ENCODE measurements at regions not wholly inside any gene's neighbourhood (a gene's known extent, or its start where the extent isn't known, plus 50 kb on each side); places are given as distances from the start of the nearest gene placed in this dataset.

DNA sequence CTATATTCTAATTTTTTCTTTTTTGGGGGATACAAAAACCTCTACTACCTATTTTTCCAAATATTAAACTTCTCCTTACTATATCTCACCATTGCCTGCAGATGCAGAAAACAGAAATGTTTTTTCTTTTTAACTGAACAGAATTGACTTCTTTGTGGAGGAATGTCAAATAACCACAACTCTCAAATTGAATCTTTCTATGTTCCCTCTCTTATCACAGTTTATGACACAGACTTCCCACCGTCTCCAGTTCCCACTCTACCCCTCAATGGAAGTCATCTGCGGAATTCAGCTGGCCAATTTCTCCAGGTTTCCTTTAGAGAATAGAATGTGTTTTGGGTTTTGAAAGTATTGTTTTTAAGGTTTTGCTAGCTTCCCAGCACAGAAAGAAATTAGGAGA is 77.0 kb downstream of the NR2F2 start:
- TF ChIP-seq, protein P1, sequence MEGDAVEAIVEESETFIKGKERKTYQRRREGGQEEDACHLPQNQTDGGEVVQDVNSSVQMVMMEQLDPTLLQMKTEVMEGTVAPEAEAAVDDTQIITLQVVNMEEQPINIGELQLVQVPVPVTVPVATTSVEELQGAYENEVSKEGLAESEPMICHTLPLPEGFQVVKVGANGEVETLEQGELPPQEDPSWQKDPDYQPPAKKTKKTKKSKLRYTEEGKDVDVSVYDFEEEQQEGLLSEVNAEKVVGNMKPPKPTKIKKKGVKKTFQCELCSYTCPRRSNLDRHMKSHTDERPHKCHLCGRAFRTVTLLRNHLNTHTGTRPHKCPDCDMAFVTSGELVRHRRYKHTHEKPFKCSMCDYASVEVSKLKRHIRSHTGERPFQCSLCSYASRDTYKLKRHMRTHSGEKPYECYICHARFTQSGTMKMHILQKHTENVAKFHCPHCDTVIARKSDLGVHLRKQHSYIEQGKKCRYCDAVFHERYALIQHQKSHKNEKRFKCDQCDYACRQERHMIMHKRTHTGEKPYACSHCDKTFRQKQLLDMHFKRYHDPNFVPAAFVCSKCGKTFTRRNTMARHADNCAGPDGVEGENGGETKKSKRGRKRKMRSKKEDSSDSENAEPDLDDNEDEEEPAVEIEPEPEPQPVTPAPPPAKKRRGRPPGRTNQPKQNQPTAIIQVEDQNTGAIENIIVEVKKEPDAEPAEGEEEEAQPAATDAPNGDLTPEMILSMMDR (IDR thresholded peaks at IDR 0.05; ENCODE audit: poor library complexity): no peak
- TF ChIP-seq EZH2phosphoT487 (IDR thresholded peaks at IDR 0.05; ENCODE audit: low read depth, severe bottlenecking, unreplicated experiment) (no peak), EZH2 (IDR thresholded peaks at IDR 0.05; ENCODE audit: borderline replicate concordance) (peak; percentile 21)
- H4K20me1 ChIP-seq (ENCODE audit: insufficient read depth, poor library complexity, severe bottlenecking): no peaks in the 10 kb centered on the region
- H3K9me2 ChIP-seq (replicated peaks; ENCODE audit: insufficient read depth): no peaks in the 10 kb centered on the region
- no peak overlapping the region for H3K27ac ChIP-seq
- H3K9me3 ChIP-seq (ENCODE audit: low read depth): no peaks in the 10 kb centered on the region
- H3K27me3 ChIP-seq: peaks cover 97% of the 10 kb centered on the region
- H3K4me3 ChIP-seq: no peak overlapping the region
- H2AFZ ChIP-seq: no peak overlapping the region
- H3K36me3 ChIP-seq (replicated peaks; ENCODE audit: insufficient read depth, low read depth): no peaks in the 10 kb centered on the region
- H3K4me1 ChIP-seq (ENCODE audit: insufficient read depth): peaks cover 11% of the 10 kb centered on the region
- no peaks in the 10 kb centered on the region for H3K79me2 ChIP-seq
- no peak for DNase-seq (ENCODE audit: low spot score)
- no peak overlapping the region for H3K4me2 ChIP-seq
- WGBS (ENCODE audit: low lambda C conversion rate, missing lambda C conversion rate): 48% methylated on average over 2 of the region's 2 CpGs

DNA sequence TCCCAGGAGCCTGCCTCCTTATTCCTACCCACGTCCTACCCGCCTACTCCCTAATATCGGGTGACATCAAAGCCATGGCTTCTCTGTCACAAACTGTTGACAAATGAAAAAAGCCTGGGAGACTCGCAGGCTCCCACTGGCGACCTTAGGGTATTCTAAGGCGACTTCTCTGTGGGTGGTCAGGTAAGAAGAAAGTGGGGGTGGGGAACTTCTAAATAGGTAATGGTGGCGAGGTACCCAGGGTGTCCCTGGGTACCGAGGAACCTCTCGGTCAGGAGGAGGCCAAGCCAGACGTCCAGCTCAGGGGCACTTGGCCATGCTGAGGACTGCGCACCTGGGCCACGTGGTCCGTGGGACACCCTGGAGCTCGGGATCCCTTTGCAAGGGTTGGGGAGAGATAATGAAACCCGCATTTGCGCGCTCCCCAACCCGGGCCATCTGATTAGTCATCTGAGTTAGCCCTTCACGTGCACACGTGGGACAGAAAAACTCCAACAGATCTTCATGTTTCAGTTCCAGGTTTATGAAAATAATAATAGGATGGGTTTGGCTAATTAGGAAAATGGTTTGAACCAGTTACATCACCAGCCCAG is 78.2 kb downstream of the NR2F2 start:
- Histone ChIP-seq H4K20me1 (ENCODE audit: insufficient read depth, poor library complexity, severe bottlenecking) (no peaks in the 10 kb centered on the region), H3K36me3 (replicated peaks; ENCODE audit: insufficient read depth, low read depth) (no peaks in the 10 kb centered on the region), H3K79me2 (no peaks in the 10 kb centered on the region), H3K27me3 (peaks cover 97% of the 10 kb centered on the region), H3K4me1 (ENCODE audit: insufficient read depth) (peaks cover 11% of the 10 kb centered on the region), H3K9me3 (ENCODE audit: low read depth) (no peaks in the 10 kb centered on the region), H2AFZ (peak overlapping the region; percentile 53), H3K4me2 (peak overlapping the region; percentile 94), H3K4me3 (no peak overlapping the region), H3K9me2 (replicated peaks; ENCODE audit: insufficient read depth) (no peaks in the 10 kb centered on the region), H3K27ac (no peak overlapping the region)
- no peak for TF ChIP-seq EZH2 (IDR thresholded peaks at IDR 0.05; ENCODE audit: borderline replicate concordance)
- peak; percentile 16 for TF ChIP-seq EZH2phosphoT487 (IDR thresholded peaks at IDR 0.05; ENCODE audit: low read depth, severe bottlenecking, unreplicated experiment)
- no peak for DNase-seq (ENCODE audit: low spot score)
- WGBS (ENCODE audit: low lambda C conversion rate, missing lambda C conversion rate): 6% methylated on average over 20 of the region's 20 CpGs

DNA sequence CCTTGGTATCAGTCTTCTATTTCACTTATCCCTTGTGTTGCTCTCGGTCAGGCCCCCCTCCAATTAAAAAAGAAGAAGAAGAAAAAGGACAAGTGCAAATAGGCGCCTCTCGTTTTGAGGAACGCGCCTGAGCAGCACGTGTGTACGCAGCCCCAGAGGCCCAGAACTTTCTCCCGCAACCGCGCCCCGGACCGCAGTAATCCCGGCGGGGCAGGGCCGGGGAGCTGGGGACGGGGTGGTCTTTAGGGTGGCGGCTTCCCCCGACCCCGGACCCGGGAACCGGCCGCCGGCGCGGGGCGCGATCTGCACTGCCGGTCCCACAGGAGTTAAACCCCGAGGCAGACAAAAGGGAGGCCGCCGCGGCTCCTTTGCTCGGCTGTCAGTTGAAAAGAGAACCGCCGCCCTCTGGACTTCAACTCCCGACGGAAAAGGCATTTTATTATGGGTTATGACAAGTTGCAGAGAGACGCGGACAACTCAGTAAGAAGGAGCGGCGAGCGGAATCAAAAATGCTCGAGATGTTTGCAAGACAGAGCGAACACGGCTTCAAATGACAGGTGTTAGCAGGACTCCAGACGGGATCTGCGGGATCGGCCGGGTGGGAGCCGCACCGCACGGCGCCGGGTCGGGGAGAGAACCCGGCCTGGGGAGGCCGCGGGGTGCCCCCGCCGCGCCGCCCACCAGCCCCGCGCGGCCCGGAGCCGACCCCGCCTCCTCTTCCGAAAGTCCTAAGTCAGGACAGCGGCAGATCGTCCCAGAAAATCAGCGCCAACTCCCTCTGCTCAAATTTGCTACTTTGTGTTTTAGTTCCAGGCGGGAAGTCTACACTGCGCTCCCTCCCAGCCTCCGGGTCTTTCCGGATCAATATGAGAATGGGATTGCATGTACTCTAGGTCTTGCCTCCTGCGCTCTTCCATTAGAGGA is 79.0 kb downstream of the NR2F2 start:
- H3K9me2 ChIP-seq (replicated peaks; ENCODE audit: insufficient read depth): no peaks in the 10 kb centered on the region
- peak overlapping the region; percentile 34 for H3K4me3 ChIP-seq
- peak; percentile 37 for DNase-seq (ENCODE audit: low spot score)
- no peaks in the 10 kb centered on the region for H3K79me2 ChIP-seq
- H3K36me3 ChIP-seq (replicated peaks; ENCODE audit: insufficient read depth, low read depth): no peaks in the 10 kb centered on the region
- 3% methylated on average over 66 of the region's 77 CpGs for WGBS (ENCODE audit: low lambda C conversion rate, missing lambda C conversion rate)
- peaks cover 100% of the 10 kb centered on the region for H3K27me3 ChIP-seq
- no peaks in the 10 kb centered on the region for H3K9me3 ChIP-seq (ENCODE audit: low read depth)
- peak overlapping the region; percentile 53 for H2AFZ ChIP-seq
- H4K20me1 ChIP-seq (ENCODE audit: insufficient read depth, poor library complexity, severe bottlenecking): no peaks in the 10 kb centered on the region
- peaks cover 11% of the 10 kb centered on the region for H3K4me1 ChIP-seq (ENCODE audit: insufficient read depth)
- TF ChIP-seq, protein P1 (IDR thresholded peaks at IDR 0.05; ENCODE audit: poor library complexity): no peak
- peak; percentile 89 for TF ChIP-seq EZH2 (IDR thresholded peaks at IDR 0.05; ENCODE audit: borderline replicate concordance)
- TF ChIP-seq EZH2phosphoT487 (IDR thresholded peaks at IDR 0.05; ENCODE audit: low read depth, severe bottlenecking, unreplicated experiment): peak; percentile 56
- H3K4me2 ChIP-seq: peak overlapping the region; percentile 94
- no peak overlapping the region for H3K27ac ChIP-seq
